GM23248 (cell line): ENCODE measurements at regions not wholly inside any gene's neighbourhood (a gene's known extent, or its start where the extent isn't known, plus 50 kb on each side); places are given as distances from the start of the nearest gene placed in this dataset.

ENCODE experiments used
- DNase-seq: peaks from one replicate; pipeline ENCODE4 v3.0.0-alpha.2; 2015
- H2AFZ ChIP-seq: fragments of 200-600 bp; sonication (generic); 2 replicates; pipeline ENCODE4 v1.6.1; 2016; ENCODE audit warnings: antibody characterized with exemption
- H3F3A ChIP-seq: fragments of 200-600 bp; sonication (generic); 2 replicates; pipeline ENCODE4 v1.6.1; 2016; ENCODE audit warnings: mild to moderate bottlenecking, antibody characterized with exemption, mixed run types; ENCODE audit not compliant: insufficient read depth
- H3K27ac ChIP-seq: fragments of 200-600 bp; sonication (generic); 2 replicates; pipeline ENCODE4 v1.5.1; 2016; ENCODE audit warnings: mild to moderate bottlenecking
- H3K27me3 ChIP-seq: fragments of 200-600 bp; sonication (generic); replicated peaks from 2 replicates; pipeline ENCODE4 v1.6.1; 2016; ENCODE audit warnings: mild to moderate bottlenecking; ENCODE audit not compliant: insufficient read depth
- H3K36me3 ChIP-seq: fragments of 200-600 bp; sonication (generic); 2 replicates; pipeline ENCODE4 v1.6.1; 2016; ENCODE audit warnings: low read depth, mild to moderate bottlenecking
- H3K4me1 ChIP-seq: fragments of 200-600 bp; sonication (generic); 2 replicates; pipeline ENCODE4 v1.6.1; 2016; ENCODE audit warnings: mild to moderate bottlenecking; ENCODE audit not compliant: insufficient read depth
- H3K4me2 ChIP-seq: fragments of 200-600 bp; sonication (generic); one replicate; pipeline ENCODE4 v1.6.1; 2016; ENCODE audit warnings: mild to moderate bottlenecking; ENCODE audit not compliant: unreplicated experiment
- H3K4me3 ChIP-seq: fragments of 200-600 bp; sonication (generic); 2 replicates; pipeline ENCODE4 v1.5.1; 2016; ENCODE audit warnings: mild to moderate bottlenecking
- H3K79me2 ChIP-seq: fragments of 200-600 bp; sonication (generic); 2 replicates; pipeline ENCODE4 v1.6.1; 2016; ENCODE audit warnings: mild to moderate bottlenecking; ENCODE audit not compliant: insufficient read depth
- H3K9ac ChIP-seq: fragments of 200-600 bp; sonication (generic); 2 replicates; pipeline ENCODE4 v1.6.1; 2016; ENCODE audit warnings: mild to moderate bottlenecking
- H3K9me2 ChIP-seq: fragments of 200-600 bp; sonication (generic); 2 replicates; pipeline ENCODE4 v1.6.1; 2016; ENCODE audit warnings: mixed run types, mild to moderate bottlenecking, moderate library complexity; ENCODE audit not compliant: insufficient read depth
- H3K9me3 ChIP-seq: fragments of 200-600 bp; sonication (generic); one replicate; pipeline ENCODE4 v1.6.1; 2017; ENCODE audit warnings: low read depth
- H4K20me1 ChIP-seq: fragments of 200-600 bp; sonication (generic); 2 replicates; pipeline ENCODE4 v1.6.0; 2016; ENCODE audit not compliant: insufficient read depth
- EZH2 ChIP-seq: fragments of 200-600 bp; sonication (generic); IDR thresholded peaks from 2 replicates; pipeline ENCODE4 v1.6.1; 2018; ENCODE audit warnings: antibody characterized with exemption, mild to moderate bottlenecking; ENCODE audit not compliant: insufficient read depth, poor library complexity, severe bottlenecking
- EZH2phosphoT487 ChIP-seq: fragments of 200-600 bp; sonication (generic); IDR thresholded peaks from 2 replicates; pipeline ENCODE4 v1.6.1; 2018; ENCODE audit warnings: antibody characterized with exemption, moderate library complexity, mild to moderate bottlenecking, low read depth; ENCODE audit not compliant: insufficient read depth
- WGBS, 2 experiments: methylation state at CpG; one replicate each; pipeline ENCODE4 v1.1.6; 2015 to 2017; ENCODE audit warnings: low lambda C conversion rate in 2 of 2, low coverage in 1 of 2; ENCODE audit errors: missing lambda C conversion rate in 2 of 2; 5-methylcytosine and 5-hydroxymethylcytosine counted together
- in situ Hi-C: fragments of 300-500 bp; cut with MboI; formaldehyde crosslinking; loops from 2 replicates; pipeline ENCODE4 v1.15.0; 2020

DNA sequence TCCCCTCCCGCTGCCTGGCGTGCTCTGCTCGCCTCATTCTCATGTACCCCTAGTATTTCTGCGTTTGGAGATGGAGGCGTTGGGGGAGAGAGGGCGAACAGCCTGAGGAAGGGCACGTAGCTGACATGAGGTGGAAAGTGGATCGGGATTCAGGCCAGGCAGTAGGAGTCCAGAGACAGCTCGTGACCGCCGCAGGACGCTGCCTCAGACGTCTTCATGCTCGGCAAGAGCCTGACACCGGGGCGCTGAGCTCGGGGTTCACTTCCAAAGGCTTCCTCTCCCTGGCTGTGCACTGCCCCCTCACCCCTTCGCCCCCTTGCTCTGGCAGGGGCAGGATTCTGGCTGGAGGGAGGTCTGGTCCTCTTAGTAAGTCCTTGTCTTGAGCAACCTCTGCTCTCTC lies 374.4 kb upstream of the MKI67 start:
- H3K27me3 ChIP-seq: no peaks in the 10 kb centered on the region
- DNase-seq: no peak
- H3K4me3 ChIP-seq: no peak overlapping the region
- no peaks in the 10 kb centered on the region for H3K9me2 ChIP-seq
- no peaks in the 10 kb centered on the region for H3K36me3 ChIP-seq
- in situ Hi-C loops: no loop called here
- 61 to 65% methylated on average over 15 to 18 of the region's 18 CpGs for WGBS, 2 experiments
- H3K79me2 ChIP-seq: no peaks in the 10 kb centered on the region
- no peaks in the 10 kb centered on the region for H3K4me1 ChIP-seq
- TF ChIP-seq EZH2phosphoT487 (no peak), EZH2 (no peak)
- H3K4me2 ChIP-seq: no peak overlapping the region
- no peaks in the 10 kb centered on the region for H3K9me3 ChIP-seq
- H4K20me1 ChIP-seq: no peaks in the 10 kb centered on the region
- no peaks in the 10 kb centered on the region for H3F3A ChIP-seq
- no peak overlapping the region for H3K27ac ChIP-seq
- H2AFZ ChIP-seq: no peak overlapping the region
- H3K9ac ChIP-seq: no peak overlapping the region

DNA sequence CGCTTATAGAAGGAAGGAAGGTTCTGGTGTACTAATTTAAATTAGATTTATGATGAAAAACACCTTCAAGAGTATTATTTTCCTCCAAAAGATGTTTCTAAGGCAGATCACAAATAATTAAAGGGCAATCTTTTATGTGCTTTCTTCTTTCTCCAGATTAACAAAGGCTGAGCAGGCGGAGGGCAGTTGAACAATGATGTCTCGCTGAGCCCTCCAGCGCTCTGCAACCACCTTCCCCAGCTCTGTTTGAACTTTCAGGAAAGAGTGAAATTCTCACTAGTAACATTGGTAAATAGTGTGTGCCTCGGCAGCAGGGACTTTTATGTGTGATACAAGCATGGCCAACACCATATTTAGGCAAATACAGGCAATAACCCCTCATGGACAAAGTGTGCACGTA lies 379.1 kb upstream of the MKI67 start:
- Histone ChIP-seq H3F3A (no peaks in the 10 kb centered on the region), H3K9me3 (no peaks in the 10 kb centered on the region), H3K27ac (no peak overlapping the region), H3K9me2 (no peaks in the 10 kb centered on the region), H2AFZ (no peak overlapping the region), H3K9ac (no peak overlapping the region), H3K4me3 (no peak overlapping the region), H3K79me2 (no peaks in the 10 kb centered on the region), H3K36me3 (no peaks in the 10 kb centered on the region), H3K4me1 (no peaks in the 10 kb centered on the region), H4K20me1 (no peaks in the 10 kb centered on the region), H3K4me2 (no peak overlapping the region), H3K27me3 (no peaks in the 10 kb centered on the region)
- no peak for TF ChIP-seq EZH2phosphoT487
- no peak for TF ChIP-seq EZH2
- in situ Hi-C loops: no loop called here
- no peak for DNase-seq
- WGBS, 2 experiments: 27 to 30% methylated on average over 6 of the region's 6 CpGs

DNA sequence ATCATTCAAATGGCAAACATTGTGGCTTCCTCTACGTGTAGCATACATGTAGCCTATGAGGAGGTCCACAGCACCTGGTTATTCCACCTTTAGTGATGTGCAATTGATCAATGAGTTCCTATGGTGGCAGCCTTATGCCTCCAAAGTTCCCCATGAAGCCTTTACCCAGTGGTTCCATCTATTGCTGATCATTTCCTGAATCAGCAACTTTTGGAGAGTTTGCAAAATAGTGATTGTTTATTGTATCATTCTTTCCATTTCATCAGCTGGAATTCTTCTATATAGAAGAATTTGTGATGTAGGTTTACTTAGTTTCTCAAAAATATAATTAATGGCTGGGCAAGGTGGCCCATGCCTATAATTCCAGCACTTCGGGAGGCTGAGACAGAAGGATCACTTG lies 380.2 kb upstream of the MKI67 start:
- no peak for DNase-seq
- no peak overlapping the region for H3K9ac ChIP-seq
- no peaks in the 10 kb centered on the region for H3K79me2 ChIP-seq
- H3K4me2 ChIP-seq: no peak overlapping the region
- H3K27me3 ChIP-seq: no peaks in the 10 kb centered on the region
- H3K9me2 ChIP-seq: no peaks in the 10 kb centered on the region
- H3K4me1 ChIP-seq: no peaks in the 10 kb centered on the region
- H3K36me3 ChIP-seq: no peaks in the 10 kb centered on the region
- no peak overlapping the region for H3K4me3 ChIP-seq
- H3K27ac ChIP-seq: no peak overlapping the region
- H3F3A ChIP-seq: no peaks in the 10 kb centered on the region
- in situ Hi-C loops: no loop called here
- no peak for TF ChIP-seq EZH2phosphoT487
- no peak for TF ChIP-seq EZH2
- WGBS, 2 experiments: 7 to 15% methylated on average over 2 of the region's 2 CpGs
- H3K9me3 ChIP-seq: no peaks in the 10 kb centered on the region
- no peaks in the 10 kb centered on the region for H4K20me1 ChIP-seq
- no peak overlapping the region for H2AFZ ChIP-seq

DNA sequence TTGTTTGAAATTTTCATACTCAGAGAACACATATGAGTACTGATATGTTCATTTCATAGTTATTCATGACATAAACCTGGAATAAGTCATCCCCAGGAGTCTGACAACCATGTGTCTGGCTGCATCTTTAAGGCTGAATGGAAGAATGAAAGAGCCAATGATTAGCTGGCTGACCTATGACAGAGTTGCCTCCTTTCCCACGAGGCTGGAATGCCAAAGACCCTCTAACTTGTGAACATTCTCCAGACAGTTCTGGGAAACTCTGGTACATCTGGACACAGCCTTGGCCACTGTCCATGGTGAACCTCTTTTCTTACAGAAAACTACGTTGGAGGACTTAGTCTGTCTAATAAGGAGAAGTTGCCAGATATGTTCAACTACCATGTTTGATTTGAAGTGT lies 380.8 kb upstream of the MKI67 start:
- no peak overlapping the region for H3K9ac ChIP-seq
- TF ChIP-seq EZH2phosphoT487 (no peak), EZH2 (no peak)

DNA sequence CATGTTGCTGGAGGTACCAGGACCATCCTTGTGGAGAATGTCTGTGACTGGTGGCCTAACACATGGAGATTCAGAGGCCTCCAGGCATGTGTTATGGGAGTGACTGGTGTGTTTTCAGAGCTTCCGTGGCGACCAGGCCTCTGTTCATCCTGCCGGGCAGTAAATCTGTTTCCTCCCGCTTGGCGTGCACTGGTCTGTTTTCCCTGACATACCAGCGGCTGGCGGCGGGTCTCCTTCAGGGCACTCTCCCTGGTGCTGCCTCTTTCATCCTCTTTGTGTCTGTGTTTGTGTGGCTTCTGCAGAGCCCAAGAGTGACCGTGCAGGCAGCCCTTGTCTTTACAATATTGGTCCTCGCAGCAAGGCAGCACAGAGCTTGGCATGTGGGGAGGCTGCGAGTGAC lies 385.1 kb upstream of the MKI67 start:
- no peaks in the 10 kb centered on the region for H4K20me1 ChIP-seq
- no peak overlapping the region for H3K4me3 ChIP-seq
- WGBS, 2 experiments: 39 to 47% methylated on average over 11 of the region's 11 CpGs
- H3K4me2 ChIP-seq: no peak overlapping the region
- DNase-seq: no peak
- H3K9ac ChIP-seq: no peak overlapping the region
- no peaks in the 10 kb centered on the region for H3K4me1 ChIP-seq
- no peaks in the 10 kb centered on the region for H3K27me3 ChIP-seq
- in situ Hi-C loops: no loop called here
- no peaks in the 10 kb centered on the region for H3K9me2 ChIP-seq
- H3K79me2 ChIP-seq: no peaks in the 10 kb centered on the region
- no peaks in the 10 kb centered on the region for H3F3A ChIP-seq
- H2AFZ ChIP-seq: no peak overlapping the region
- no peak overlapping the region for H3K27ac ChIP-seq
- TF ChIP-seq EZH2phosphoT487 (no peak), EZH2 (no peak)
- no peaks in the 10 kb centered on the region for H3K9me3 ChIP-seq
- no peaks in the 10 kb centered on the region for H3K36me3 ChIP-seq

More for the DNA sequence above, 380.8 kb upstream of the MKI67 start:
- Histone ChIP-seq H3K27ac (no peak overlapping the region), H3K79me2 (no peaks in the 10 kb centered on the region), H3K4me1 (no peaks in the 10 kb centered on the region), H3F3A (no peaks in the 10 kb centered on the region), H2AFZ (no peak overlapping the region), H3K9me2 (no peaks in the 10 kb centered on the region), H3K4me2 (no peak overlapping the region), H3K36me3 (no peaks in the 10 kb centered on the region), H3K9me3 (no peaks in the 10 kb centered on the region), H3K4me3 (no peak overlapping the region), H4K20me1 (no peaks in the 10 kb centered on the region), H3K27me3 (no peaks in the 10 kb centered on the region)
- 0 to 10% methylated on average over 2 of the region's 2 CpGs for WGBS, 2 experiments
- no peak for DNase-seq
- in situ Hi-C loops: no loop called here
